NK-92 treated with Interleukin-12 subunit alpha and Interleukin-12 subunit beta, amount 100 ng/mL, for 24 hours (cell line): ENCODE measurements at regions not wholly inside any gene's neighbourhood (a gene's known extent, or its start where the extent isn't known, plus 50 kb on each side); places are given as distances from the start of the nearest gene placed in this dataset.

Experiments
- DNase-seq: peaks from one replicate; lab custom pipeline; 2025; lab: John Stamatoyannopoulos, UW

- DNase-seq: no peak
These were observed 79.0 kb upstream of the TCF7L2 start for GRCh38 chr10:112871021-112871420.

- no peak for DNase-seq
These were observed 77.3 kb upstream of the TCF7L2 start for GRCh38 chr10:112872728-112873127.

DNA sequence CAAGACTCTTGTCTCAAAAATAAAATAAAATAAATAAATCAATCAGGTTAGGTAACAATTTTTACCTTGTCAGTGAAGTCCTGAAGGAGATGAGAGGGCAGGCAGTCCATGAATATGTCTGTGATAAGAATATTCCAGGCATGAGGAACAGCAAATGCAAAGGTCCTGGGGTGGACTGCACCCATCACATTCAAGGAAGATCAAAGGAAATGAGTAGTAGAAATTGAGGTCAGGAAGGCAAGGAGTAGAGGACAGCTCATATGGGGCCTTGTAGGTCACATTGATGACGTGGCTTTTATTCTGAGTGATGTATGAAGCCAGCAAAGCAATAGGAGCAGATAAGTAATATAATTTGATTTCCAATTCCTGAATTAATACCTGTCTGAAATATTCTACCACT is 76.5 kb upstream of the TCF7L2 start:
- DNase-seq: no peak

DNA sequence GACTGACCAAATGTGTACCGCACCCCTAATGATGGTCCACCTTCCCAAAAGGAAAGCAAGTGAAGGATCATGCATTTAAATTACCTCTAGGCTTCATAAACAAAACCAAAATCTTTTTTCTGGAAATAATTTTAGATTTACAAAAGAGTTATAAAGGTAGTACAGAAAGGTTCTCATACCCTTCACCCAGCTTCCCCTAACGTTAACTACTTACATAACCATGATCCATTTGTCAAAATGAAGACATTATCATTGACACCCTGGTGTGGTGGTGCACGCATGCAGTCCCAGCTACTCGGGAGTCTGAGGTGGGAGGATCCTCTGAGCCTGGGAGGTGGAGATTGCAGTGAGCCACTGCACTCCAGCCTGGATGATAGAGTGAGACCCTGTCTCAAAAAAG is 75.1 kb upstream of the TCF7L2 start:
- no peak for DNase-seq

DNA sequence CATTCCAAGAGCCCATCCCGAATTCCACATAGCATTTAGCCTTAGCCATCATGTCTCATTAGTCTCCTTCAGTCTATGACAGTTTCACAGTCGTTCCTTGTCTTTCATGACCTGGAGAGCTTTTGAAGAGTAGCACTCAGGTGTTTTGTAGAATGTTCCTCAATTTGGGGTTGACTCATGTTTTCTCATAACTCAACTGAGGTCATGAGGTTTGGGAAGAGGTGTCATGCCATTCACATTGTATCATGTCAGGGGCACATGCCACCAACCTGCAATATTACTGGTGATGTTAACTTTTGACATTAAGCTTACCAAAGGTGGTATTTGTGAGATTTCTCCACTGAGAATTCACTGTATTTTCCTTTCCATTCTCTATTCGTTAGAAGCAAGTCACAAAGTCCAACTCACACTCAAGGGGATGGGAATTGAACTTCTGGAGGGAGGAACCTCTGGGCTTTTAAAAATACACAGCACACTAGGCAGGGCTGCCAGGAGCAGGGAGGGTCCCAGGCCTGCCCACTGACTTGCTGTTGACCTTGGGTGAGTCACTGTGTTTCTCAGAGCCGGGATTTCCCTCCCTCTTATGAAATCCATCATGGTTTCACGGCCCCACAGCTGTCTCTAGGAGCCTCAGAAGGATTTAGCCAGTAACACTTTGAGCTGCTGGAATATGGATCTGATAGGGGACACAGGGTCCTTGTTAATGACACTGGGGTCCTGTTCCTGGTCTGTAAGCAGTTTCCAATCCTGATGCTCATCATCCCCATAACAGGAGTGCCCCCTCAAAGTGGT is 74.4 kb upstream of the TCF7L2 start:
- peak; percentile 43 for DNase-seq

- no peak for DNase-seq
These were observed 69.2 kb upstream of the TCF7L2 start for GRCh38 chr10:112880633-112881530.

DNA sequence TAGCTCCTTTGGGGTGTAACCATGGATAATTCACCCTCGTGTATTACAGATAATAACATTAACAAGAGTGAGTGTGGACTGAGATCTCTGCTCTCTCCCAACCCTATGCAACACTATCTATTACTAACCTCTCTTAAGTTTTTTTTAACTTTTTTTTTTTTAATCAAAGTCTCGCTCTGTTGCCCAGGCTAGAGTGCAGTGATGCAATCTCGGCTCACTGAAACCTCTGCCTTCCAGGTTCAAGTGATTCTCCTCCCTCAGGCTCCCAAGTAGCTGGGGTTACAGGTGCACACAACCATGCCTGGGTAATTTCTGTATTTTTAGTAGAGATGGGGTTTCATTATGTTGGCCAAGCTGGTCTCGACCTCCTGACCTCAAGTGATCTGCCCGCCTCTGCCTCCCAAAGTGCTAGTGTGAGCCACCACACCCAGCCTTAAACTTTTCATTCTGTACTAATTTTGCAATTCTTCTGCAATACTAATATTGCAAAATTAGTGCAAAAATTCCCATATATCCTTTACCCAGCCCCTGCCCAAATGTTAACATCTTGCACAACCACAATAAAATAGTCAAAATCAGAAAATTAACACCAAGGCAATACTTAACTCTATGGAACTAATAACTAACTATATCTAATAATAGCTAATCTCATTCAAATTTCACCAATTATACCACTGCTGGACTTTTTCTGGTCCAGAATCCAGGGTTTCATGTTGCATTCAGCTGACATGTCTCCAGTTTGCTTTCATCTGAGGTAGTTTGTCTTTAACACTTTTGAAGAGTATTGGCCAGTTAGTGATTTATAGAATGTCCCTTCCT is 66.5 kb upstream of the TCF7L2 start:
- no peak for DNase-seq

GRCh38 chr10:112884179-112884504 is 65.9 kb upstream of the TCF7L2 start:
- DNase-seq: no peak

- no peak for DNase-seq
These were observed 63.6 kb upstream of the TCF7L2 start for GRCh38 chr10:112886463-112886862.

DNA sequence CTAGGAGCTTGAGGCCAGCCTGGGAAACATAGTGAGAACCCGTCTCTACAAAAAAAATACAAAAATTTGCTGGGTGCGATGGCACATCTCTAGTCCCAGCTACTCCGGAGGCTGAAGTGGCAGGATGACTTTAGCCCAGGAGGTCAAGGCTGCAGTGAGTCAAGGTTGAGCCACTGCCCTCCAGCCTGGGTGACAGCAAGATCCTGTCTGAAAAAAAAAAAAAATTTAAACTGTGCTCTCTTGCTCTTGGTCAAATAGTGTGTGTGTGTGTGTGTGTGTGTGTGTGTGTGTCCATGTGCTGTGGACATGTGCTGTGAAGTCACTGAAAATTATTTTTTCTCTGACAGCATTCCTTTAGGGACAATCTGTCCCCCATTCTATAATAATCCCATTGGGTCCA is 62.1 kb upstream of the TCF7L2 start:
- DNase-seq: no peak

DNA sequence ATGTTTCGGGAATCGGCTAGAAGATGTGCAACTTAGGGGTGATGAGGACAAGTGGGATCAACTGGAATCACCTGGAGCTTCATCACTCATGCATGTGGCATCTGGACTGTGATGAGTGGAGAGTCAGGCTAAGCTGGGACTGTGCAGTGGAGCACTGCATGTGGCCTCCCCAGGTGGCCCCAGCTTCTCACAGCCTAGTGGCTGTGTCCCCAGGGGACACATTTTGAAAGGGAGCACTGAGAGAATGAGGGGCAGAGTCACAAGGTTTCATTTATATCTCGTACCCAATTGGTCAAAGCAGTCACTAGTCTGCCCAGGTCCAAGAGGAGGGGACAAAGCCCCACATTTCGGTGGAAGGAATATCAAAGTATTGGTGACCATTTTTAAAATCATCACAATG is 54.8 kb upstream of the TCF7L2 start:
- DNase-seq: no peak

DNA sequence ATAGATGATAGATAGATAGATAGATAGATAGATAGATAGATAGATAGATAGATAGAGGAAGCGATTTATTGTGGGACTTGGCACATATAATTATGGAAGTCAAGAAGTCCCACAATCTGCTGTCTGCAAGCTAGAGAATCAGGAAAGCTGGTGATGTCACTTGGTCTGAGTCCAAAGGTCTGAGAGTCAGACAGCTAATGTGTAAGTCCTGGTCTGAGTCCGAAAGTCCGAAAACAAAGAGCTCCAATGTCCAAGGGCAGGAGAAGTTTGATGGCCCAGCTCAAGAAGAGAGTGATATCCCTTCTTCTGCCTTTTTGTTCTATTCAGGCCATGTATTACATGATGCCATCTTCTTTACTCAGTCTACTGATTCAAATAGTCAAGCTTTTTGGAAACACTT is 53.8 kb upstream of the TCF7L2 start:
- DNase-seq: no peak

DNA sequence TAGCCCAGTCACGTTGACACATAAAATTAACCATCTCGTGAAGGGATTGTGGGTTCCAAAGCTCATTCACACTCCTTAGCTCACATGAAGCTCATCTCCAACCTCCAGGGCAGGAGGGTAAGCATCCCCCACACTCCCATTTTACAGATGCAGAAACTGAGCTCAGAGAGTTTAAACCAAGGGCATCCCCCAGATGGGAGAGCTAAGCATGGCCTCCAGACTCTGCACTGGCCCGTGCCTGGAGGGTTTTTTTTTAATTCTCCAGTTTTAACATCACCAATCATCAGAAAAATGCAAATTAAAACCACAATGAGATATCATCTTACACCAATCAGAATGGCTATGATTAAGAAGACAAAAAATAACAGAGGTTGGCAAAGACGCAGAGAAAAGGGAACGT is 53.3 kb upstream of the TCF7L2 start:
- DNase-seq: no peak

GRCh38 chr10:112898540-112899390 is 51.3 kb upstream of the TCF7L2 start:
- no peak for DNase-seq

DNA sequence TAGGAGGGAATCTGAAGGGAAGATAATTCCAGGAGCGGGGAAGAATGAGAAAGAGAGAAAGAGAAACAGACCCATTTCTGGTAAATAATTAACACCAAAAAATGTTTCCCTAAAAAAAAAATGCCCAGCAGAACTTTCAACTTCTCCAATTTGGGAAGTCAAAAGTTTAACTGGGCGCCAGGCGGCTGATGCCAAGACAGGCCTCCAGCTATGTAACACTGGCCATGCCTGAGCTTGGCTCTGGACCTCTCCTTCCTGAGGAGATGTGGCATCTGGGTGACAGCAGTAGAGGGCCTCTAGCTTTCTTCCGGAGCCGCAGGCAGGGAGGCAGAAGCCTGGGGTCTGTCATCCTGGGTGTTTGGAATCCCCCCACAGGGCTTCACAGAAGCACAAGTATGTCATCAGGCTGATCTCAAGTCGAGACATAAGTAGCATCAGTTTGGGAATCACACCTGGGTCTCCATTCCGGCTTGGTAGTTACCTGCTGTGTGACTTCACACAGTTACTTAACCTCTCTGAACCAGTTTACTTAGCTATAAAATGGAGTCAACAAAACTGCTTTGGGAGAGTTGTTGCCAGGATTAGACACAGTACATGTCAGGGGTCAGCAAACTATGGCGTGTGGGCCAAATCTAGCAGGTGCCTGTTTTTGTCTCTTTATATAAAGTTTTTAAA is 50.5 kb upstream of the TCF7L2 start:
- no peak for DNase-seq
